HepG2 (cell line): ENCODE measurements at regions not wholly inside any gene's neighbourhood (a gene's known extent, or its start where the extent isn't known, plus 50 kb on each side); places are given as distances from the start of the nearest gene placed in this dataset.

Experiments used
- CTCF ChIP-seq: sonication (generic); formaldehyde crosslinking; IDR thresholded peaks from 2 replicates; pipeline ENCODE4 v1.5.0; 2020; ENCODE audit warnings: mild to moderate bottlenecking, missing genetic modification reagents, moderate library complexity
- FLYWCH1 ChIP-seq: sonication (generic); formaldehyde crosslinking; IDR thresholded peaks from 2 replicates; pipeline ENCODE4 v1.8.1; 2023; ENCODE audit warnings: mild to moderate bottlenecking, missing genetic modification reagents
- NR2C2 ChIP-seq: sonication (generic); formaldehyde crosslinking; IDR thresholded peaks from 2 replicates; pipeline ENCODE4 v1.4.0; 2020; ENCODE audit warnings: missing genetic modification reagents, mild to moderate bottlenecking, moderate library complexity, borderline replicate concordance
- ZEB1 ChIP-seq: IDR thresholded peaks from 2 replicates; pipeline ENCODE4 v1.6.1; 2012; ENCODE audit warnings: mild to moderate bottlenecking, low read depth, inconsistent platforms; ENCODE audit not compliant: insufficient replicate concordance
- ZNF260 ChIP-seq: sonication (generic); formaldehyde crosslinking; IDR thresholded peaks from 2 replicates; pipeline ENCODE4 v1.4.0; 2020; ENCODE audit warnings: missing genetic modification reagents, low read depth, mild to moderate bottlenecking, borderline replicate concordance
- ZNF775 ChIP-seq: sonication (generic); formaldehyde crosslinking; IDR thresholded peaks from 2 replicates; pipeline ENCODE4 v1.4.0; 2020; ENCODE audit warnings: missing genetic modification reagents, mild to moderate bottlenecking, moderate library complexity, borderline replicate concordance

DNA sequence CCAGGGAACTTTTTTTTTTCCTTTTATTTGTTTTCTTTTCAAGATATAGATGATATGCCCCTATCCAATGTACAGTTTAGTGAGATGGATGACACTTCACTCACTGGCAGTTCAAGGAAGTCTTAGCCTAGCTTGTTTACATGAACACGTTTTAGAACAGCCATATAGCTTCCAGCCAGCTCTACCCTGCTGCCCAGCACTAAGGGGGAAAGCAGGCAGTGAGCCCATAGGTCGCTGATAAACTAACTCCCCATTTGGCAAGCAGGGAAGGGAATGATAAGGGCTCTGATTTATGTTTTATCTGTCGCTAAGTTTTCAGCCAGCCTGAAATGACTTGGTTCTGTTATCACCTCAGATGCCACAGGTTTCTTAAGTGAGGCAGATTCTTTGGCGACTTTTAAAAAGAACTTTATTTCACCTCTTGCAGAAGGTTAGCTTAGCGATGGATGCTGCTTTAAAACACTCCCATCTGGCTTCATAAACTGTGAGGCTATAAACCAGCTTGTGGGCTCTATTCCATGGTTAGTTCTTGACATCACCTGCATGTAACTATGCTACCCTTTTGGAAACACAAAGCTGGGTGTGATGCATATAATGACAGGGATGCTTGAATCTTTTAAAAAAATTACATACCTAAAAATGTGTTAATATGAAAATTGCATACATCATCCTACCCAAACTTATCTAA, 348.4 kb downstream of the FBXO8 start:
- TF ChIP-seq ZEB1 (no peak), CTCF (CRISPR knock-in tag) (no peak), ZNF775 (CRISPR knock-in tag) (no peak), FLYWCH1 (no peak), NR2C2 (CRISPR knock-in tag) (no peak), ZNF260 (no peak)
